ENCODE measurements at regions not wholly inside any gene's neighbourhood (a gene's known extent, or its start where the extent isn't known, plus 50 kb on each side); places are given as distances from the start of the nearest gene placed in this dataset.
"Not testable (repeated sequence)": the region's sequence is repeated elsewhere in the genome, so short reads cannot be mapped to it uniquely, and the experiment has no call there.

GRCh38 chrX:146006637-146007036 is 189.0 kb downstream of the SLITRK2 start:
- Histone ChIP-seq H3K36me3 (ENCODE audit: control insufficient read depth in 1 of 2, insufficient read depth in 2 of 2, low read length in 1 of 2) (no peaks in the 10 kb centered on the region), H3K9me3 (ENCODE audit: control insufficient read depth, low read length) (no peaks in the 10 kb centered on the region), H3K27ac (ENCODE audit: low read depth in 1 of 2, low read length in 2 of 2) (no peak overlapping the region), H3K4me3 (ENCODE audit: low read length in 2 of 2) (no peak overlapping the region), H3K27me3 (ENCODE audit: control insufficient read depth in 1 of 2, insufficient read depth in 2 of 2, low read length in 1 of 2) (no peaks in the 10 kb centered on the region), H3K4me1 (ENCODE audit: control insufficient read depth in 1 of 2, insufficient read depth in 2 of 2, low read length in 2 of 2) (no peaks in the 10 kb centered on the region)
- no peak for DNase-seq
- intact Hi-C loops (cut with DNase I): no loop called here
- 58 to 76% methylated on average over 3 of the region's 3 CpGs for WGBS, 2 donors
- no peak for ATAC-seq (ENCODE audit: low FRiP score)

GRCh38 chrX:146036000-146036399 is 218.4 kb downstream of the SLITRK2 start:
- no peaks in the 10 kb centered on the region for H3K27me3 ChIP-seq (ENCODE audit: control insufficient read depth in 1 of 2, insufficient read depth in 2 of 2, low read length in 1 of 2)

GRCh38 chrX:146041741-146042140 is 224.1 kb downstream of the SLITRK2 start:
- no peaks in the 10 kb centered on the region for H3K4me1 ChIP-seq (ENCODE audit: control insufficient read depth in 1 of 2, insufficient read depth in 2 of 2, low read length in 2 of 2)
- H3K36me3 ChIP-seq (ENCODE audit: control insufficient read depth in 1 of 2, insufficient read depth in 2 of 2, low read length in 1 of 2): no peaks in the 10 kb centered on the region
- no peaks in the 10 kb centered on the region for H3K9me3 ChIP-seq (ENCODE audit: control insufficient read depth, low read length)
- intact Hi-C loops (cut with DNase I): no loop called here
- 70 to 81% methylated on average over 3 of the region's 3 CpGs for WGBS, 2 donors
- no peak for ATAC-seq (ENCODE audit: low FRiP score)
- no peaks in the 10 kb centered on the region for H3K27me3 ChIP-seq (ENCODE audit: control insufficient read depth in 1 of 2, insufficient read depth in 2 of 2, low read length in 1 of 2)
- H3K4me3 ChIP-seq (ENCODE audit: low read length in 2 of 2): no peak overlapping the region
- no peak for DNase-seq
- H3K27ac ChIP-seq (ENCODE audit: low read depth in 1 of 2, low read length in 2 of 2): no peak overlapping the region

More at GRCh38 chrX:146036000-146036399, 218.4 kb downstream of the SLITRK2 start:
- DNase-seq (no peak), ATAC-seq (ENCODE audit: low FRiP score) (no peak)
- H3K4me3 ChIP-seq (ENCODE audit: low read length in 2 of 2): no peak overlapping the region
- intact Hi-C loops (cut with DNase I): no loop called here
- H3K27ac ChIP-seq (ENCODE audit: low read depth in 1 of 2, low read length in 2 of 2): no peak overlapping the region
- H3K9me3 ChIP-seq (ENCODE audit: control insufficient read depth, low read length): no peaks in the 10 kb centered on the region
- no peaks in the 10 kb centered on the region for H3K36me3 ChIP-seq (ENCODE audit: control insufficient read depth in 1 of 2, insufficient read depth in 2 of 2, low read length in 1 of 2)
- no peaks in the 10 kb centered on the region for H3K4me1 ChIP-seq (ENCODE audit: control insufficient read depth in 1 of 2, insufficient read depth in 2 of 2, low read length in 2 of 2)
- 66 to 78% methylated on average over 4 of the region's 4 CpGs for WGBS, 2 donors

GRCh38 chrX:146046011-146046715 is 228.5 kb downstream of the SLITRK2 start:
- DNase-seq; H3K4me3 ChIP-seq (ENCODE audit: low read length in 2 of 2); H3K4me1 ChIP-seq (ENCODE audit: control insufficient read depth in 1 of 2, insufficient read depth in 2 of 2, low read length in 2 of 2); H3K27me3 ChIP-seq (ENCODE audit: control insufficient read depth in 1 of 2, insufficient read depth in 2 of 2, low read length in 1 of 2); ATAC-seq (ENCODE audit: low FRiP score); H3K27ac ChIP-seq (ENCODE audit: low read depth in 1 of 2, low read length in 2 of 2); intact Hi-C loops (cut with DNase I); H3K36me3 ChIP-seq (ENCODE audit: control insufficient read depth in 1 of 2, insufficient read depth in 2 of 2, low read length in 1 of 2); H3K9me3 ChIP-seq (ENCODE audit: control insufficient read depth, low read length): not testable (repeated sequence)
- 90 to 96% methylated on average over 39 to 45 of the region's 45 CpGs for WGBS, 2 donors

- intact Hi-C loops (cut with DNase I); H3K4me3 ChIP-seq (ENCODE audit: low read length in 2 of 2); H3K36me3 ChIP-seq (ENCODE audit: control insufficient read depth in 1 of 2, insufficient read depth in 2 of 2, low read length in 1 of 2); DNase-seq; ATAC-seq (ENCODE audit: low FRiP score); H3K9me3 ChIP-seq (ENCODE audit: control insufficient read depth, low read length); H3K27me3 ChIP-seq (ENCODE audit: control insufficient read depth in 1 of 2, insufficient read depth in 2 of 2, low read length in 1 of 2); H3K4me1 ChIP-seq (ENCODE audit: control insufficient read depth in 1 of 2, insufficient read depth in 2 of 2, low read length in 2 of 2); H3K27ac ChIP-seq (ENCODE audit: low read depth in 1 of 2, low read length in 2 of 2): not testable (repeated sequence)
- WGBS, 2 donors: 84 to 92% methylated on average over 9 of the region's 12 CpGs
These were observed 231.9 kb downstream of the SLITRK2 start for GRCh38 chrX:146049568-146049967.

- Histone ChIP-seq H3K36me3 (ENCODE audit: control insufficient read depth in 1 of 2, insufficient read depth in 2 of 2, low read length in 1 of 2) (no peaks in the 10 kb centered on the region), H3K4me1 (ENCODE audit: control insufficient read depth in 1 of 2, insufficient read depth in 2 of 2, low read length in 2 of 2) (no peaks in the 10 kb centered on the region), H3K9me3 (ENCODE audit: control insufficient read depth, low read length) (no peaks in the 10 kb centered on the region), H3K4me3 (ENCODE audit: low read length in 2 of 2) (no peak overlapping the region), H3K27ac (ENCODE audit: low read depth in 1 of 2, low read length in 2 of 2) (no peak overlapping the region), H3K27me3 (ENCODE audit: control insufficient read depth in 1 of 2, insufficient read depth in 2 of 2, low read length in 1 of 2) (no peaks in the 10 kb centered on the region)
- ATAC-seq (ENCODE audit: low FRiP score) (no peak), DNase-seq (no peak)
- intact Hi-C loops (cut with DNase I): no loop called here
These were observed 236.7 kb downstream of the SLITRK2 start for GRCh38 chrX:146054311-146054710.

GRCh38 chrX:146055733-146056132 is 238.1 kb downstream of the SLITRK2 start:
- DNase-seq (no peak), ATAC-seq (ENCODE audit: low FRiP score) (no peak)
- H3K36me3 ChIP-seq (ENCODE audit: control insufficient read depth in 1 of 2, insufficient read depth in 2 of 2, low read length in 1 of 2): no peaks in the 10 kb centered on the region
- H3K4me3 ChIP-seq (ENCODE audit: low read length in 2 of 2): no peak overlapping the region
- intact Hi-C loops (cut with DNase I): no loop called here
- H3K9me3 ChIP-seq (ENCODE audit: control insufficient read depth, low read length): no peaks in the 10 kb centered on the region
- H3K4me1 ChIP-seq (ENCODE audit: control insufficient read depth in 1 of 2, insufficient read depth in 2 of 2, low read length in 2 of 2): no peaks in the 10 kb centered on the region
- no peaks in the 10 kb centered on the region for H3K27me3 ChIP-seq (ENCODE audit: control insufficient read depth in 1 of 2, insufficient read depth in 2 of 2, low read length in 1 of 2)
- no peak overlapping the region for H3K27ac ChIP-seq (ENCODE audit: low read depth in 1 of 2, low read length in 2 of 2)
- WGBS, 2 donors: 19 to 32% methylated on average over 2 of the region's 2 CpGs

- intact Hi-C loops (cut with DNase I): no loop called here
- ATAC-seq (ENCODE audit: low FRiP score): no peak
- 63 to 70% methylated on average over 3 of the region's 3 CpGs for WGBS, 2 donors
These were observed 239.0 kb downstream of the SLITRK2 start for GRCh38 chrX:146056511-146057081.

GRCh38 chrX:146064156-146064555 is 246.5 kb downstream of the SLITRK2 start:
- Histone ChIP-seq H3K27ac (ENCODE audit: low read depth in 1 of 2, low read length in 2 of 2) (no peak overlapping the region), H3K27me3 (ENCODE audit: control insufficient read depth in 1 of 2, insufficient read depth in 2 of 2, low read length in 1 of 2) (no peaks in the 10 kb centered on the region), H3K9me3 (ENCODE audit: control insufficient read depth, low read length) (no peaks in the 10 kb centered on the region), H3K4me1 (ENCODE audit: control insufficient read depth in 1 of 2, insufficient read depth in 2 of 2, low read length in 2 of 2) (no peaks in the 10 kb centered on the region), H3K36me3 (ENCODE audit: control insufficient read depth in 1 of 2, insufficient read depth in 2 of 2, low read length in 1 of 2) (no peaks in the 10 kb centered on the region), H3K4me3 (ENCODE audit: low read length in 2 of 2) (no peak overlapping the region)
- intact Hi-C loops (cut with DNase I): no loop called here
- DNase-seq: no peak
- 59 to 69% methylated on average over 2 of the region's 2 CpGs for WGBS, 2 donors
- no peak for ATAC-seq (ENCODE audit: low FRiP score)

More at GRCh38 chrX:146056511-146057081, 239.0 kb downstream of the SLITRK2 start:
- H3K4me3 ChIP-seq (ENCODE audit: low read length in 2 of 2): no peak overlapping the region
- H3K9me3 ChIP-seq (ENCODE audit: control insufficient read depth, low read length): no peaks in the 10 kb centered on the region
- no peaks in the 10 kb centered on the region for H3K27me3 ChIP-seq (ENCODE audit: control insufficient read depth in 1 of 2, insufficient read depth in 2 of 2, low read length in 1 of 2)
- H3K36me3 ChIP-seq (ENCODE audit: control insufficient read depth in 1 of 2, insufficient read depth in 2 of 2, low read length in 1 of 2): no peaks in the 10 kb centered on the region
- no peak for DNase-seq
- no peak overlapping the region for H3K27ac ChIP-seq (ENCODE audit: low read depth in 1 of 2, low read length in 2 of 2)
- no peaks in the 10 kb centered on the region for H3K4me1 ChIP-seq (ENCODE audit: control insufficient read depth in 1 of 2, insufficient read depth in 2 of 2, low read length in 2 of 2)

Data from aorta (tissue), 5 donors.